ENCODE measurements at regions not wholly inside any gene's neighbourhood (a gene's known extent, or its start where the extent isn't known, plus 50 kb on each side); places are given as distances from the start of the nearest gene placed in this dataset.
"Not testable (repeated sequence)": the region's sequence is repeated elsewhere in the genome, so short reads cannot be mapped to it uniquely, and the experiment has no call there.

DNA sequence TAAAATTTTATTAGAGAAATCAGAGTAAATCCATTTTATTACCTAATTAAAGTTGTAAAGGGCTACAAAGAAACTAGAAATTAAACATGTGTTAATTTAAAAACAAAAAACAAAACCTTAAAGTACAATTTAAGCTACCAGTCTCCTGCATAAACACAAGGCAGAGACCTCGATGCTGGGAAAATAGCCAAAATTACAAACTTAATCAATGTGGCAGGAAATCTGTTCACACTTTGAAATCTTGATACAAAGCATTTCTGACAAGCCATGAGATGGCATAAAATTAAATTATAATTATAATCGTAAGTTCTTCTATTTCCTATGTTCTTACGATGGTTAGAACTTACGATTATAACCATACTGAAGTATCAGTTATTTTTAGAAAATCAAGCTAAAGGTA, 158.0 kb upstream of the FREM1 start:
- intact Hi-C loops (cut with DNase I; ENCODE audit: low total_unique reads): no loop called here
- DNase-seq (ENCODE audit: low spot score in 2 of 2): no peak

DNA sequence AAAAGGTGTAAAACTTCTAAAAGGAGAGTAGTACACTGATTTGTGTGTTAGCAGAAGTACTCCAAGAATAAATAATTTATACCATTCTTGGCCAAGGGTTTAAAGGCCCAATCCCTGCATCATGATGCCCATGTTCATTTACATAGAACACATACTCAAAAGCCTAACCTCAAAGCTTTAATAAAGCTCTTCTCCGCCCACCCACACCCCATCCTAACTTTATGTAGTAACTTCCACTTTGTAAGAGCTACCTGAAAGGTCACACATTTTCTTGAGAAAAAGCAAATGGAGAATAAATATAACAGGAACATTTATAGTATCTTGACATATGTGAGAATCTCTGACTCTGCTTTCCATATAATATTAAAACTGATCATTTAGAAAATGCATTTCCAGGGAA, 148.8 kb upstream of the FREM1 start:
- Histone ChIP-seq H3K27me3 (no peaks in the 10 kb centered on the region), H3K9me3 (no peaks in the 10 kb centered on the region), H3K4me1 (no peaks in the 10 kb centered on the region), H3K4me3 (no peak overlapping the region), H3K36me3 (no peaks in the 10 kb centered on the region), H3K27ac (no peak overlapping the region)
- intact Hi-C loops (cut with DNase I; ENCODE audit: low total_unique reads): no loop called here
- no peak for DNase-seq (ENCODE audit: low spot score in 2 of 2)
- TF ChIP-seq, protein P1, sequence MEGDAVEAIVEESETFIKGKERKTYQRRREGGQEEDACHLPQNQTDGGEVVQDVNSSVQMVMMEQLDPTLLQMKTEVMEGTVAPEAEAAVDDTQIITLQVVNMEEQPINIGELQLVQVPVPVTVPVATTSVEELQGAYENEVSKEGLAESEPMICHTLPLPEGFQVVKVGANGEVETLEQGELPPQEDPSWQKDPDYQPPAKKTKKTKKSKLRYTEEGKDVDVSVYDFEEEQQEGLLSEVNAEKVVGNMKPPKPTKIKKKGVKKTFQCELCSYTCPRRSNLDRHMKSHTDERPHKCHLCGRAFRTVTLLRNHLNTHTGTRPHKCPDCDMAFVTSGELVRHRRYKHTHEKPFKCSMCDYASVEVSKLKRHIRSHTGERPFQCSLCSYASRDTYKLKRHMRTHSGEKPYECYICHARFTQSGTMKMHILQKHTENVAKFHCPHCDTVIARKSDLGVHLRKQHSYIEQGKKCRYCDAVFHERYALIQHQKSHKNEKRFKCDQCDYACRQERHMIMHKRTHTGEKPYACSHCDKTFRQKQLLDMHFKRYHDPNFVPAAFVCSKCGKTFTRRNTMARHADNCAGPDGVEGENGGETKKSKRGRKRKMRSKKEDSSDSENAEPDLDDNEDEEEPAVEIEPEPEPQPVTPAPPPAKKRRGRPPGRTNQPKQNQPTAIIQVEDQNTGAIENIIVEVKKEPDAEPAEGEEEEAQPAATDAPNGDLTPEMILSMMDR (IDR thresholded peaks at IDR 0.05): no peak
- TF ChIP-seq POLR2AphosphoS5 (IDR thresholded peaks at IDR 0.05): no peak
- TF ChIP-seq POLR2A (IDR thresholded peaks at IDR 0.05): no peak

More for the DNA sequence above, 158.0 kb upstream of the FREM1 start:
- TF ChIP-seq, protein P1 (IDR thresholded peaks at IDR 0.05): no peak
- no peak for TF ChIP-seq POLR2A (IDR thresholded peaks at IDR 0.05)
- TF ChIP-seq POLR2AphosphoS5 (IDR thresholded peaks at IDR 0.05): no peak
- no peaks in the 10 kb centered on the region for H3K27me3 ChIP-seq
- no peaks in the 10 kb centered on the region for H3K36me3 ChIP-seq
- H3K27ac ChIP-seq: no peak overlapping the region
- H3K4me1 ChIP-seq: no peaks in the 10 kb centered on the region
- H3K4me3 ChIP-seq: no peak overlapping the region
- no peaks in the 10 kb centered on the region for H3K9me3 ChIP-seq

DNA sequence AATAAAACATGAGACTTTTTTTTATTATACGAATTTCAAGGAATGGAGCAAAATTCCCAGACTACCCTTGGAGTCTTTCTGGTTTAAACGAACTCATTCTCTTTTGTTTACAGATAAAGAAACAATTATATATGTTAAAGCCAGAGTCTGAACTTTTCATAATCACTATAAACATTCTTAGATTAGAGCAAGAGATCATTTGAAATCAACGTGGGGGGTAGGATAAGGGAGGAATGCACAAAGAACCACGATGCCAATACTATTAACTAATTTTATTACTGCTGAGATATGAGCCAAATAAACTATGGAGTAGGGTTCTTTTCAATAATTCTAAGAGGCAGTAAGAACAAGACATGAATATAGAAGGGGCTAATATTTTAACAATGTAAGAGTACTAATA, 148.0 kb upstream of the FREM1 start:
- TF ChIP-seq, protein P1 (IDR thresholded peaks at IDR 0.05): no peak
- TF ChIP-seq POLR2A (IDR thresholded peaks at IDR 0.05): no peak
- TF ChIP-seq POLR2AphosphoS5 (IDR thresholded peaks at IDR 0.05): no peak
- Histone ChIP-seq H3K36me3 (no peaks in the 10 kb centered on the region), H3K4me1 (no peaks in the 10 kb centered on the region), H3K27ac (no peak overlapping the region), H3K9me3 (no peaks in the 10 kb centered on the region), H3K4me3 (no peak overlapping the region), H3K27me3 (no peaks in the 10 kb centered on the region)
- no peak for DNase-seq (ENCODE audit: low spot score in 2 of 2)
- intact Hi-C loops (cut with DNase I; ENCODE audit: low total_unique reads): no loop called here

DNA sequence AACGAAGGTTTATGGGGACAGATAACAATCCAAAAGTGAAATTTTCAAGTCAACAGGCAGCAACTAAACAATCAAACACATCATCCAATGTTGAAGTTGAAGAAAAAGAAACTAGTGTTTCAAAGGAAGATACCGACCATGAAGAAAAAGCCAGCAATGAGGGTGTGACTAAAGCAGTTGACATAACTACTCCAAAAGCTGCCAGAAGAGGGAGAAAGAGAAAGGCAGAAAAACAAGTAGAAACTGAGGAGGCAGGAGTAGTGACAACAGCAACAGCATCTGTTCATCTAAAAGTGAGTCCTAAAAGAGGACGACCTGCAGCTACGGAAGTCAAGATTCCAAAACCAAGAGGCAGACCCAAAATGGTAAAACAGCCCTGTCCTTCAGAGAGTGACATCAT, 145.1 kb upstream of the FREM1 start:
- H3K4me1 ChIP-seq; intact Hi-C loops (cut with DNase I; ENCODE audit: low total_unique reads); H3K9me3 ChIP-seq; H3K4me3 ChIP-seq; H3K36me3 ChIP-seq; DNase-seq (ENCODE audit: low spot score in 2 of 2); H3K27me3 ChIP-seq; H3K27ac ChIP-seq: not testable (repeated sequence)

DNA sequence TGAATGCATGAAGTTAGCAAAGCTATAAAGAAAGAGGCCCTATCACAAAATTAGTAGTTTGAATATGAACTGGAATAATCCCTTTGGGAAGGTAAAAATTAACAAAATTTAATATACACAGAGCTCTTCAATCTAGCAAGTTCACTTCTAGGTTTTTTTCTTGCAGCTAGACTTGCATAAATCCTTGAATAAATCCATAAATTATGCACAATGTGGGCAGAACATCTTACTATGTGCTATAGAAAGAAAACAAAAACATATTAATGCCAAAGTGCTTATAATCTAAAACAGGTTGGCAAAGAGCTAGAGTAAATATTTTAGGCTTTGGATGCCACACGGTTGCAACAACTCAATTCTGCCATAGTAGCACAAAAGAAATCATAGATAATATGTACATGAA, 138.5 kb upstream of the FREM1 start:
- TF ChIP-seq POLR2AphosphoS5 (IDR thresholded peaks at IDR 0.05) (no peak), POLR2A (IDR thresholded peaks at IDR 0.05) (no peak)
- TF ChIP-seq, protein P1 (IDR thresholded peaks at IDR 0.05): no peak
- Histone ChIP-seq H3K27me3 (no peaks in the 10 kb centered on the region), H3K36me3 (no peaks in the 10 kb centered on the region), H3K4me3 (no peak overlapping the region), H3K27ac (no peak overlapping the region), H3K4me1 (no peaks in the 10 kb centered on the region), H3K9me3 (no peaks in the 10 kb centered on the region)
- DNase-seq (ENCODE audit: low spot score in 2 of 2): no peak
- intact Hi-C loops (cut with DNase I; ENCODE audit: low total_unique reads): no loop called here

DNA sequence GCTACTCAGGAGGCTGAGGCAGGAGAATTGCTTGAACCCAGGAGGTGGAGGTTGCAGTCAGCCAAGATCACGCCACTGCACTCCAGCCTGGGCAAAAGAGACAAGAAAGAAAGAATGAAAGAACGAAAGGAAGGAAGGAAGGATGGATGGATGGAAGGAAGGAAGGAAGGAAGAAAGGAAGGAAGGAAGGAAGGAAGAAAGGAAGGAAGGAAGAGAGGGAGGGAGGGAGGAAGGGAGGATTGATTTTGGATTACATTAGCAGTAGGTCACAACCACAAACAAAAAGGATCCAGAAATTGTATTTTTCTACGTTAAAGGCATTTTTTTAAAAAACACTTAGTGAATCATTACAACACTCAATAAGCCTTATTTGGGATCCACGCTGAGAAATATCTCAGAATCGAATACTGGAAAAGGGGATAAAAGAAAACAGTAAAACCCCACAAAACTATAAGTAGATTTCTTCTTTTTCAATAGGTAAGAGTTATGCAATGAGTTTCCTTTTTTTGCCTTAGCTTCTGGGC, 136.9 kb upstream of the FREM1 start:
- no peaks in the 10 kb centered on the region for H3K4me1 ChIP-seq
- H3K36me3 ChIP-seq: no peaks in the 10 kb centered on the region
- H3K27me3 ChIP-seq: no peaks in the 10 kb centered on the region
- TF ChIP-seq POLR2A (IDR thresholded peaks at IDR 0.05) (no peak), POLR2AphosphoS5 (IDR thresholded peaks at IDR 0.05) (no peak)
- TF ChIP-seq, protein P1 (IDR thresholded peaks at IDR 0.05): no peak
- no peak for DNase-seq (ENCODE audit: low spot score in 2 of 2)
- no peak overlapping the region for H3K4me3 ChIP-seq
- no peak overlapping the region for H3K27ac ChIP-seq
- intact Hi-C loops (cut with DNase I; ENCODE audit: low total_unique reads): no loop called here
- no peaks in the 10 kb centered on the region for H3K9me3 ChIP-seq
